H7 (cell line): ENCODE measurements at regions not wholly inside any gene's neighbourhood (a gene's known extent, or its start where the extent isn't known, plus 50 kb on each side); places are given as distances from the start of the nearest gene placed in this dataset.

Source experiments
- DNase-seq: peaks from one replicate; pipeline ENCODE4 v3.0.0; 2012
- H3K27me3 ChIP-seq: 2 replicates; pipeline ENCODE4 v1.6.0; 2011; ENCODE audit warnings: mild to moderate bottlenecking, low read length; ENCODE audit not compliant: control insufficient read depth, insufficient read depth
- H3K36me3 ChIP-seq: replicated peaks from 2 replicates; pipeline ENCODE4 v1.5.1; 2011; ENCODE audit warnings: low read length; ENCODE audit not compliant: control insufficient read depth, insufficient read depth
- H3K4me3 ChIP-seq: 2 replicates; pipeline ENCODE4 v1.5.1; 2011; ENCODE audit warnings: low read depth, mild to moderate bottlenecking, control low read depth, low read length, moderate library complexity; ENCODE audit not compliant: insufficient read depth

DNA sequence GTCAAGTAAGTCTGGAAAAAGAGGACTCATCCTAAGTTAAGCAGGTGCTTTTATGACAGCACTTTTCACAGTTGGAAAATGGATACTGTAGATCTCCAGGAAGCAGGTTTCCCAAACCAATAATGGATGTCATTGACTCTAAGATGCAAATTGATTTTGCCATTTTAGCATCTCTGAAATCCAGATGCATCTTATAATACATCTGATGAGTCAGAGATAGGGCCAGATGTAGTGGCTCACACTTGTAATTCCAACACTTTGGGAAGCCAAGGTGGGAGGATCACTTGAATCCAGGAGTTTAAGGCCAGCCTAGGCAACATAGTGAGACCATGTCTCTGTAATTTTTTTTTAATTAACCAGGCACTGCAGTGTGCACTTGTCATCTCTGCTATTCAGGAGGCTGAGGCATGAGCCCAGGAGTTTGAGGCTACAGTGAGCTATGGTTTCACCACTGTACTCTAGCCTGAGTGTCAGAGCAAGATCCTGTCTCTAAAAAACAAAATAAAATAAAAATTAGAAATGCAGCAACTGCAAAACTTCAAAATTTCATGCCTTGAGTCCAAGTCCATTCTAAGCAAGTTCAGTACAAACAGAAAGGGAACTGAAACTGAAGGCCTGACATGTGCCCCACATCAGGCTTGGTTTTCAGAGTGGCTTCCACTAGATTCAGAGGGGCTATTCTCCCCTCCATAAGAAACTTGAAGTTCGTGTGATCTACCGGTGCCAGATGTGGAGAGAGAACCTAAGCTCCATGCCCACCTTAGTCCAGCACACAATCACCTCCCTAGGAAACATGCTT is 267.8 kb upstream of the NCKAP5 start:
- H3K4me3 ChIP-seq, result no peak overlapping the region
- H3K27me3 ChIP-seq, result no peaks in the 10 kb centered on the region
- DNase-seq, result no peak
- H3K36me3 ChIP-seq, result no peaks in the 10 kb centered on the region

- Histone ChIP-seq H3K27me3 (no peaks in the 10 kb centered on the region), H3K36me3 (no peaks in the 10 kb centered on the region), H3K4me3 (no peak overlapping the region)
- no peak for DNase-seq
These were observed 268.6 kb upstream of the NCKAP5 start for GRCh38 chr2:133836691-133837345.

- DNase-seq, result peak; percentile 20
- Histone ChIP-seq H3K4me3 (no peak overlapping the region), H3K27me3 (no peaks in the 10 kb centered on the region)
These were observed 269.3 kb upstream of the NCKAP5 start for GRCh38 chr2:133837441-133838094.

GRCh38 chr2:133838642-133839365 is 270.5 kb upstream of the NCKAP5 start:
- DNase-seq, result no peak
- no peak overlapping the region for H3K4me3 ChIP-seq
- H3K36me3 ChIP-seq, result no peaks in the 10 kb centered on the region
- no peaks in the 10 kb centered on the region for H3K27me3 ChIP-seq

More at GRCh38 chr2:133837441-133838094, 269.3 kb upstream of the NCKAP5 start:
- no peaks in the 10 kb centered on the region for H3K36me3 ChIP-seq

DNA sequence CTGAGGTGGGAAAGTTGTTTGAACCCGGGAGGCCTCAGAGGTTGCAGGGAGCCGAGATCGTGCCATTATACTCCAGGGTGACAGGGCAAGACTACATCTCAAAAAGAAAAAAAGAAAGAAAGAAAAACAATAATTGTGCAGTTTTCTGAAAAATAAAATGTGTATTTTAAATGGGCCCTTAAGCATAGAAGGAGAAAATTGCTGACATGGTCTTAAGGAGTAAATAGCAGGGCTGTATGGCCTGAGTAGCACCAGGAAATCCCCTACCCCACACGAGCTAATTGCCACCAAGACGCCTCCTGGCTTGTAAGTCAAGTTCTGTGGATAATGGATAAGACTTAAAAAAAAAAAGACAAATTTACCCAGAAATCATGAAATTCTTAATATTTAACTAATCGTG is 271.4 kb upstream of the NCKAP5 start:
- DNase-seq, result peak; percentile 26
- Histone ChIP-seq H3K36me3 (no peaks in the 10 kb centered on the region), H3K27me3 (no peaks in the 10 kb centered on the region), H3K4me3 (no peak overlapping the region)

DNA sequence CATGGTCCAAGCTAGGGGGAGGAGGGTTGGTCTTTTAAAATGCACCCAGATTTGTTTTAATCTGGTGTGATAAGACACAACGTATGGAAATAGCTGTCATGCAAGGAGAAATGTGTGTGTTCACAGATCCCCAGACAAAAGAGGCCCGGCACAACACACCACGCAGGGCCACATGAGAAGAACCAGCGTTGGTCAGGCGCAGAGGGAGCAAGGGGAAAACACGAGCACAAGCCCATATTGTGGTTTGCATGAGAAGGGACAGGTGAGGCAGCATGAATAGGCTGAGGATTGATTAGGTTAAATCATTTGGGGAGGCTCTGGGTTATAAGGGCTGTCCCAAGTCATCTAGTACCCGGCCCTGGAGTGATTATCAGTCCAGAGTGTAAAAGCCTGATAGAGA is 272.5 kb upstream of the NCKAP5 start:
- H3K4me3 ChIP-seq, result no peak overlapping the region
- no peak for DNase-seq
- no peaks in the 10 kb centered on the region for H3K36me3 ChIP-seq
- no peaks in the 10 kb centered on the region for H3K27me3 ChIP-seq

- H3K27me3 ChIP-seq, result no peaks in the 10 kb centered on the region
- H3K36me3 ChIP-seq, result no peaks in the 10 kb centered on the region
- no peak overlapping the region for H3K4me3 ChIP-seq
- DNase-seq, result no peak
These were observed 273.6 kb upstream of the NCKAP5 start for GRCh38 chr2:133841900-133842299.

- DNase-seq, result peak; percentile 24
- Histone ChIP-seq H3K36me3 (no peaks in the 10 kb centered on the region), H3K4me3 (no peak overlapping the region), H3K27me3 (no peaks in the 10 kb centered on the region)
These were observed 274.2 kb upstream of the NCKAP5 start for GRCh38 chr2:133842446-133842845.

DNA sequence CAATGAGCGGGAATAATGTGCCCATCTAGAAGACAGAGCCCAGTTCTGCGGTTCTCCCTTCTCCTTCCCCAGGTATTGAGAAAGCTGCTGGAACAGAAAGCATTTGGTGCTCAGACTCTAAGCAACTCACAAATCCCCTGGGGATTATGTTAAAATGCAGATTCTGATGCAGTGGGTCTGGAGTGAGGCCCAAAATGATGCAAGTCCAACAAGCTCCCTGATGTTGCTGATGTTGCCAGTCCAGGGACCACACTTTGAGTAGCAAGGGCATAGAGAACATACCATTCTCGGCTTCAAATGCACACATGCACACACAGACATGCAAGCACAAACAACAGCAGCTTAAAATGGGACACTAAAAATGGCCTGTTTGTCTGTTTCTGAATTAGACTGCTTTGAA is 274.8 kb upstream of the NCKAP5 start:
- H3K36me3 ChIP-seq, result no peaks in the 10 kb centered on the region
- no peaks in the 10 kb centered on the region for H3K27me3 ChIP-seq
- H3K4me3 ChIP-seq, result no peak overlapping the region
- peak; percentile 24 for DNase-seq

DNA sequence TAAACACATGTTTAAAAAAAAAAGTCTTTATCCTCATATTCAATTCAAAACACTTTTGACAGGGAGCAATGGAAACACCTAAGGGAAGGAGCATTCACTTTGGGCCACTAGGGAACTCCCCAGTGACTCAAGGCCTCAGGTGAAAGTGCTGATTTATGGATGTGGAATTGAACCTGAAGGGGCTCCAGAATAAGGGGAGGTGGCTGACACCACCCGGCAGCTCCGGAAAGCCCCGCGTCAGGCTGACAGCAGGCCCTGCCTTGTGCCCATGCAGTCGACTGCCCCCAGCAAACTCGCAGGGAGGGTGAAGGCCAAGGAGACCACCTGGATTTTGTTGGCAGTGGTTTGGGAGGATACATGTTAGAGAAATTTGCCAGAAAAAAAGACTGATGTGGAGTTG is 275.3 kb upstream of the NCKAP5 start:
- H3K4me3 ChIP-seq, result no peak overlapping the region
- H3K36me3 ChIP-seq, result no peaks in the 10 kb centered on the region
- DNase-seq, result peak; percentile 28
- no peaks in the 10 kb centered on the region for H3K27me3 ChIP-seq

GRCh38 chr2:133844214-133844892 is 276.1 kb upstream of the NCKAP5 start:
- Histone ChIP-seq H3K4me3 (no peak overlapping the region), H3K27me3 (no peaks in the 10 kb centered on the region), H3K36me3 (no peaks in the 10 kb centered on the region)
- peak; percentile 81 for DNase-seq

DNA sequence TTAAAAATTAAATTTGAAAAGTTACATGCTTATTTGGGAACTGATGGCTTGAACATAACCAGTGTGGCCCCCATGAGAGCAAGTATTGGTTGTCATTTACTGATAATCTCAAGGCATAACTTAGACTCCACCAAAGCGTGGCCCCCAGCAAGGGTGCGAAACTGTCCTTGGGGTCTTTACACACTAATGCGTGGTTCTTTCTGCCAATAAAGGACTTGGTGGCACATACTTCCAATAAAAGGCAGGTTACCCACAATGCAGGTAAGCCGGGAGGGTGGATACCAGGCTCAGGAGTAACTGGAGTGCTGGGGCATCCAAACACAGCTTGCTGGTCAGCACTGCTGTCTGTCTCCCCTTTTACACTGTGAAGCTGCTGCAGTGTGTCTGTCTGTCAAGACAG is 278.2 kb upstream of the NCKAP5 start:
- Histone ChIP-seq H3K27me3 (no peaks in the 10 kb centered on the region), H3K36me3 (no peaks in the 10 kb centered on the region), H3K4me3 (no peak overlapping the region)
- no peak for DNase-seq

DNA sequence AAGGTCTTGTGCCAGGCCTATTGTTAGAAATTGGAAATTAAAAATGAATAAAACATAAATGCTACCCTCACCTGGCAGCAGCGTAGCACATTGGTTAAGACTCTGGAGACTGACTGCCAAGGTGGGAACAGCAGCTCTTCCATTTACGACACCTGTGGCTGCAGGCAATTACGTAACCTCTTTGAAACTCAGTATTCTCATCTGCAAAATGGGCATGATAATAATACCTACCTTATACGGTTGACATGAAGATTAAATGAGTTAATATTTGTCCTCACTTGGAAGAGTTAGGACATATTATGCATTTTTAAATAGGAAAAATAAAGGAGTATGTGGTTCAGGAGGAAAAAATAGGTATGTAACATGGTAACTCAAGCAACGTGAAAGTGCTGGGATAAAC is 279.3 kb upstream of the NCKAP5 start:
- no peaks in the 10 kb centered on the region for H3K36me3 ChIP-seq
- H3K27me3 ChIP-seq, result no peaks in the 10 kb centered on the region
- H3K4me3 ChIP-seq, result no peak overlapping the region
- no peak for DNase-seq

DNA sequence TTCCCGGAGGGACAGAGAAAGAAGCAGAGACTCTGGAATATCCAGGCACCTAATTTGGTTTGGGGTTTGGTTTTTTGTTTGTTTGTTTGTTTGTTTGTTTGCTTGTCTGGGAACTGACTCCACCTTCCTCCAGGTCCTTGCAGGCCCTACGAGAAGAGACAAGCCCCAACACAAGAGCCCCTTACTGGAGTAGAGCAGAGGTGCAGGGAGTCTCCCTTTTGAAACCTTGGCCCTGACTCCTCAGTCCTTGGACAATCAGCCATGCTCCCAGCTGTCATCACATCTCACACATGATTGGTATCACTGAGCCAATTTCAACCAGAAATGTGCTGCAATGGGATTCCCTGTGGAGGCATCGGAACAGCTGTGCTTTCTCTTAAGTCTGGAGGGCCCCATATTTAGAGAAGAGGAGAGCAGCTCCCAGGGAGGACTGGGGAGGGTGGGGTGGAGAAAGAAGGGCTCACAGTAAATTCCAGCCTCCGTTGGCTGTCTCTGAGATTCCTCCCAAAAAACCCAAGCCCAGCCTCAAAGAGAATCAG is 279.9 kb upstream of the NCKAP5 start:
- DNase-seq, result no peak

More for the DNA sequence above, 279.9 kb upstream of the NCKAP5 start:
- H3K4me3 ChIP-seq, result no peak overlapping the region
- H3K36me3 ChIP-seq, result no peaks in the 10 kb centered on the region
- no peaks in the 10 kb centered on the region for H3K27me3 ChIP-seq
